Left hindlimb (tissue), 1 donor: ENCODE measurements at regions not wholly inside any gene's neighbourhood (a gene's known extent, or its start where the extent isn't known, plus 50 kb on each side); places are given as distances from the start of the nearest gene placed in this dataset.

ENCODE experiments used
- DNase-seq: peaks from one replicate; pipeline ENCODE4 v3.0.0-alpha.2; 2018

- no peak for DNase-seq
These were observed 141.8 kb upstream of the DYRK2 start for GRCh38 chr12:67506739-67507138.

GRCh38 chr12:67508830-67509229, 139.7 kb upstream of the DYRK2 start:
- DNase-seq = no peak

- no peak for DNase-seq
These were observed 138.7 kb upstream of the DYRK2 start for GRCh38 chr12:67509666-67510386.

GRCh38 chr12:67512061-67512460, 136.5 kb upstream of the DYRK2 start:
- DNase-seq = no peak

- DNase-seq = no peak
These were observed 134.0 kb upstream of the DYRK2 start for GRCh38 chr12:67514502-67514901.

GRCh38 chr12:67515679-67516340, 132.7 kb upstream of the DYRK2 start:
- DNase-seq = no peak

GRCh38 chr12:67517181-67517887, 131.2 kb upstream of the DYRK2 start:
- peak; percentile 80 for DNase-seq

GRCh38 chr12:67519484-67520433, 128.8 kb upstream of the DYRK2 start:
- DNase-seq = no peak

- no peak for DNase-seq
These were observed 127.9 kb upstream of the DYRK2 start for GRCh38 chr12:67520606-67521005.

GRCh38 chr12:67522222-67522621, 126.3 kb upstream of the DYRK2 start:
- DNase-seq = no peak

GRCh38 chr12:67523538-67523937, 125.0 kb upstream of the DYRK2 start:
- DNase-seq = no peak

GRCh38 chr12:67524861-67525616, 123.5 kb upstream of the DYRK2 start:
- no peak for DNase-seq

- DNase-seq = no peak
These were observed 123.0 kb upstream of the DYRK2 start for GRCh38 chr12:67525617-67525884.

- no peak for DNase-seq
These were observed 122.4 kb upstream of the DYRK2 start for GRCh38 chr12:67526129-67526528.

GRCh38 chr12:67531051-67531450, 117.5 kb upstream of the DYRK2 start:
- DNase-seq = no peak

- DNase-seq = no peak
These were observed 117.0 kb upstream of the DYRK2 start for GRCh38 chr12:67531501-67531900.

- no peak for DNase-seq
These were observed 115.4 kb upstream of the DYRK2 start for GRCh38 chr12:67533159-67533558.

- DNase-seq = no peak
These were observed 114.5 kb upstream of the DYRK2 start for GRCh38 chr12:67534046-67534445.

- DNase-seq = peak; percentile 48
These were observed 113.9 kb upstream of the DYRK2 start for GRCh38 chr12:67534681-67535080.

- DNase-seq = no peak
These were observed 113.4 kb upstream of the DYRK2 start for GRCh38 chr12:67535176-67535575.

- DNase-seq = no peak
These were observed 112.6 kb upstream of the DYRK2 start for GRCh38 chr12:67535971-67536370.

GRCh38 chr12:67539329-67539728, 109.2 kb upstream of the DYRK2 start:
- no peak for DNase-seq
